Muscle of arm (tissue), 1 donor: ENCODE measurements at regions not wholly inside any gene's neighbourhood (a gene's known extent, or its start where the extent isn't known, plus 50 kb on each side); places are given as distances from the start of the nearest gene placed in this dataset.
"Not testable (repeated sequence)": the region's sequence is repeated elsewhere in the genome, so short reads cannot be mapped to it uniquely, and the experiment has no call there.

ENCODE experiments used
- DNase-seq: peaks from one replicate; pipeline ENCODE4 v3.0.0-alpha.2; 2013

GRCh38 chr13:108077284-108077683, 138.1 kb downstream of the LIG4 start:
- DNase-seq: no peak

- DNase-seq: not testable (repeated sequence)
These were observed 140.9 kb downstream of the LIG4 start for GRCh38 chr13:108074429-108074828.

GRCh38 chr13:108070925-108071324, 144.4 kb downstream of the LIG4 start:
- DNase-seq: no peak

- no peak for DNase-seq
These were observed 144.8 kb downstream of the LIG4 start for GRCh38 chr13:108070491-108070890.

- no peak for DNase-seq
These were observed 145.7 kb downstream of the LIG4 start for GRCh38 chr13:108069521-108070210.

GRCh38 chr13:108064372-108064771, 151.0 kb downstream of the LIG4 start:
- not testable (repeated sequence) for DNase-seq

GRCh38 chr13:108060111-108060510, 155.2 kb downstream of the LIG4 start:
- no peak for DNase-seq

- no peak for DNase-seq
These were observed 159.1 kb downstream of the LIG4 start for GRCh38 chr13:108056278-108056677.

GRCh38 chr13:108049211-108049610, 166.1 kb downstream of the LIG4 start:
- DNase-seq: no peak

GRCh38 chr13:108044954-108045353, 170.4 kb downstream of the LIG4 start:
- no peak for DNase-seq

GRCh38 chr13:108042866-108043265, 172.5 kb downstream of the LIG4 start:
- DNase-seq: not testable (repeated sequence)

GRCh38 chr13:108037348-108037747, 178.0 kb downstream of the LIG4 start:
- no peak for DNase-seq

- no peak for DNase-seq
These were observed 178.9 kb downstream of the LIG4 start for GRCh38 chr13:108036411-108036932.

GRCh38 chr13:108034909-108035410, 180.4 kb downstream of the LIG4 start:
- DNase-seq: no peak

GRCh38 chr13:108033800-108034707, 181.3 kb downstream of the LIG4 start:
- no peak for DNase-seq

GRCh38 chr13:108031865-108032264, 183.5 kb downstream of the LIG4 start:
- DNase-seq: no peak

GRCh38 chr13:108030769-108031168, 184.6 kb downstream of the LIG4 start:
- no peak for DNase-seq

- DNase-seq: no peak
These were observed 188.5 kb downstream of the LIG4 start for GRCh38 chr13:108026680-108027410.

GRCh38 chr13:108020027-108020426, 195.3 kb downstream of the LIG4 start:
- DNase-seq: no peak

- DNase-seq: no peak
These were observed 196.9 kb downstream of the LIG4 start for GRCh38 chr13:108018371-108018870.

- no peak for DNase-seq
These were observed 208.7 kb downstream of the LIG4 start for GRCh38 chr13:108006619-108007018.

- no peak for DNase-seq
These were observed 210.1 kb downstream of the LIG4 start for GRCh38 chr13:108005231-108005630.
